NCI-H2227 (cell line): ENCODE measurements at regions not wholly inside any gene's neighbourhood (a gene's known extent, or its start where the extent isn't known, plus 50 kb on each side); places are given as distances from the start of the nearest gene placed in this dataset.
A peak's percentile ranks its signal among the peaks of the same experiment; 100 is the strongest.

Experiments used
- DNase-seq: peaks from one replicate; lab custom pipeline; 2025; ENCODE audit not compliant: unreplicated experiment; lab: John Stamatoyannopoulos, UW

GRCh38 chr16:73206151-73206707 lies 158.3 kb upstream of the ZFHX3 start:
- no peak for DNase-seq

DNA sequence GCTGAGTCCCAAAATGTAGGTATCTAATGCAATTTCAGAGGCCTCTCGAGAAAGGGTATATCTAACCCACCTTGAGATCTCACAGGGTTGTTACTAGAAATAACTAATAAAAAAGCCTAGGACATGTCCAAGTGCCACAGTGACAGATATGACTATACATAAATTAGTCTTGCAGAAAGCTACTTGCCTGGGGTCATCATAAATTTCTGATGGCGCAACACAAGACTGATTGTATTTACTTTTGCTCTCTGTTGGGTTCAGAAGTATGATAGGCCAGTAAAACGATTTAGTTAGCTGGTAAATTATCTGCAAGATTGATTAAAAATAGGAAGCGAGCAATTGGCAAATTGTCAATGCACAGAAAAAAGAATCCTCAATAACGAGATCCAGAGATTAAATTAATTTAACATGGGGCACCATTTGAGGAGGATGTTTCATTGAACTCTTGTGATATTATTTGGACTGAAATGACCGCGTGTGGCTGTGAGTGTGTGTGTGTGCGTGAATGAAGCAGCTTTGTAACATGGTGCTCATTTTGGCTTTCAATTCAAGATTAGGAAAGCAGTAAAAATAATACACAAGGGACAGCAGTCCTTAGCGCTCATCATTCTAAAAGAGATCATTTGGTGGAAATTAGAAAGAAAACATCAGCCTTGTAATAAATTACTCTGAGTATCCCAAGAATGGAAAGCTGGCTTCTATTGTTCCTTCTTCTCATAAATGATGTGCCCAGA lies 157.4 kb upstream of the ZFHX3 start:
- no peak for DNase-seq

DNA sequence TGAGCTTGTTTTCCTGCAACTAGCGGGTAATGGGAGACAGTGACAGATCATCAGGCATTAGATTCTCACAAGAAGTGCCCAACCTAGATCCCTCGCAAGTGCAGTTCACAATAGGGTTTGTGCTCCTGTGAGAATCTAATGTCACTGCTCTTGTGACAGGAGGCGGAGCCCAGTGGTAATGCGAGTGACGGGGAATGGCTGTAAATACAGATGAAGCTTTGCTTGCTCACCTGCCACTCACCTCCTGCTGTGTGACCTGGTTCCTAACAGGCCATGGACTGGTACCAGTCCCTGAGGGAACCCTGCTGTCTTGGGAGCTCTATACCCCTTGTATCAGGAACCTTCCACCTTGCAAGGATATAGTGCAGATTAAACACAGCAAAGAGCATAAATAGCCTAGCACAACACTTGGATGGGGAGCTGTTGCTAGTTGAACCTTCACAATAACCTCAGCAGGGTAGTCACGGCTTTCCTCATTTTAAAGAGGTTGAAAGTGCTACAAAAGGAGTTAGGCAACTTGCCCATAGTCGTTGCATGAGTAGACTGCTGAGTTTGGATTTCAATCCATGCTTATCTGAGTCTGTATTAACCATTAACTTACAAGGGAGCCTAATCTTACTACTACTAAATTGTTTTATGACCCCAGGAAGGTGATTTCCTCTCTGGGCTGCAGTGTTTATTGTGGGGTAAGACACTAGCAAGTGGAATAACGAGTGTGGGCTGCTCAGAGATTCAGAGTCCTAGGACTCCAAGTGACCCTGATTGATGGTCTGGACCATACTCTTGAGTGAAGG lies 156.6 kb upstream of the ZFHX3 start:
- no peak for DNase-seq

DNA sequence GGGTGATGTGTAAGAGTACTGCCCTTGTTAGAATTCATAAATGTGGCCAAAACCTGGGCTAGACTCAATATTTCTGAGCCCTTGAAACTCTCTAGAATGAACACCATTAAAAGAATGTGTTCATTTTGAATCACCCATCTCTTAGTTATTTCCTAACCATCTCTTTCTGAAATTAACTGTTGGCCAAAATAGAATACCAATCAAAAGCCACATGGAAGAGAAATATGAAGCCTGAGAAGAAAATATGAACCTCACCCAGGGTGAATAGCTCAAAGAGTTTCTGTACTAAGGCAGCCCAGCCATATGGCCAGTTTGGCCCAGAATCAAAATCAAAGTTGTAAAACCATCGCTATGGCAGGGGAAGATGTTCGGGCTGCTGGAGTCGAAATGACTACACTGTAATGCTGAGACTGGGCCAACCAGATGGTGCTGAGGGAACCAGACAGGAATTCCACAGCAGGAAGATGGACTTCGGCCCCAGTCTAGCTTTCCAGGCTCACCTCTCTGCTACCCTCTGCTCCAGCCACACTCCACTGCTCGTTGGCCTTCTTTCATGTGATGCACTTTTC lies 154.3 kb upstream of the ZFHX3 start:
- no peak for DNase-seq

GRCh38 chr16:73199214-73199613 lies 151.3 kb upstream of the ZFHX3 start:
- DNase-seq, result peak; percentile 21

DNA sequence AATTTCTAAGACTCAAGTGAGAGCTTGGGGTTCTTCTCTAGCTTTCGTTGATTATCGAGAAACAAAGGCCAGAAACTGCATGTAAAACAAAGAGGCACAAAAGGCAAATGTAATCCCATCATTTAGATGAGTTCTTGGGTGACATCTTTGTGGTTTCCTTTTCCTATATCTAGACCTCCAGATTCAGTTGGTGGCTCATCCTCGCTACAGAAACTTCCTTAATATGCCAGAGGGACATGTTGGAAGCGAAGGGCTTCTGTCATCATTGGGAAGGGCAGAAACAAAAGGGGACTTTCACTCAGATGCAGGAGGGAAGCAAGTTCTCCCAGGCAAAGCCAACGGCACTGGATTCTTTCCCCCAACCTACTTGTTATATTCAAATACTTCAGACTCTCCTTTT lies 150.6 kb upstream of the ZFHX3 start:
- DNase-seq, result no peak

DNA sequence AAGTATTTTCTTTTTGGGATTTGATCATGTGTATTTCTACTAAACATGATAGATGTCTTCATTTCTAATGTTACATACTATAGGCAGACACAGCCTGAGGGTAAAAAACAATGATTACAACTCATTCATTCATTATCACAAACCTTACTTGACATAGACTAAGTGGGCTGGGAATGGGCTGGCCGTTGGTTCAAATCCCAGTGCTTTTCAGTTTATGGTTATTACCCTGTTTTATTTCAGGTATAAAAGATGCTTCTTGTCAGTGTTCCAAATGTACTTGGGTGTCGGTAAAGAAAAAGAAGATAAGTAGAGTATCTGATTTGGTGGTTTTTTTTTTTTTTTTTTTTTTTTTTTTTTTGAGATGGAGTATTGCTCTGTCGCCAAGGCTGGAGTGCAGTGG lies 149.7 kb upstream of the ZFHX3 start:
- no peak for DNase-seq

- DNase-seq, result peak; percentile 4
Measured at GRCh38 chr16:73196670-73197069, 148.7 kb upstream of the ZFHX3 start.

DNA sequence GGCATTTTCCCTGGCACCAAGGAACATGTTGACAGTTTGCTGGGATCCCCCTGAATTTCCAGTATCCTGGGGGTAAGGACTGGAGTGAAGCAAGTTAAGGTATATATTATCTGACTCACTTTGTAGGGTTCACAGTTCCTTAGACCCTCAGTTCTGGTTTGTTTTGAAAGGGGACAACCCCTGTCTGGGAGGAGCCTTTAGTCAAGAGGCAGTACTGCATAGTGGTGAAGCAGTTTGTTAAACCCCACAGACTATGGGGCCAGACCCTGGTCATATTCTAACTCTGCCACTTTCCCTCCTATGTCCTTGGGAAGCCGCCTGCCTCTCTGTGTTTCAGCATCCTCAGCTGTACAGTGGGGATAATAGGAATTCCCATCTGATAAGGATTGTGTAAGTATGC lies 145.5 kb upstream of the ZFHX3 start:
- DNase-seq, result no peak

- DNase-seq, result no peak
Measured at GRCh38 chr16:73192232-73192894, 144.4 kb upstream of the ZFHX3 start.

GRCh38 chr16:73191660-73192046 lies 143.7 kb upstream of the ZFHX3 start:
- no peak for DNase-seq

- no peak for DNase-seq
Measured at GRCh38 chr16:73190688-73191659, 143.0 kb upstream of the ZFHX3 start.

- no peak for DNase-seq
Measured at GRCh38 chr16:73190256-73190655, 142.3 kb upstream of the ZFHX3 start.

- DNase-seq, result no peak
Measured at GRCh38 chr16:73189136-73189535, 141.2 kb upstream of the ZFHX3 start.

DNA sequence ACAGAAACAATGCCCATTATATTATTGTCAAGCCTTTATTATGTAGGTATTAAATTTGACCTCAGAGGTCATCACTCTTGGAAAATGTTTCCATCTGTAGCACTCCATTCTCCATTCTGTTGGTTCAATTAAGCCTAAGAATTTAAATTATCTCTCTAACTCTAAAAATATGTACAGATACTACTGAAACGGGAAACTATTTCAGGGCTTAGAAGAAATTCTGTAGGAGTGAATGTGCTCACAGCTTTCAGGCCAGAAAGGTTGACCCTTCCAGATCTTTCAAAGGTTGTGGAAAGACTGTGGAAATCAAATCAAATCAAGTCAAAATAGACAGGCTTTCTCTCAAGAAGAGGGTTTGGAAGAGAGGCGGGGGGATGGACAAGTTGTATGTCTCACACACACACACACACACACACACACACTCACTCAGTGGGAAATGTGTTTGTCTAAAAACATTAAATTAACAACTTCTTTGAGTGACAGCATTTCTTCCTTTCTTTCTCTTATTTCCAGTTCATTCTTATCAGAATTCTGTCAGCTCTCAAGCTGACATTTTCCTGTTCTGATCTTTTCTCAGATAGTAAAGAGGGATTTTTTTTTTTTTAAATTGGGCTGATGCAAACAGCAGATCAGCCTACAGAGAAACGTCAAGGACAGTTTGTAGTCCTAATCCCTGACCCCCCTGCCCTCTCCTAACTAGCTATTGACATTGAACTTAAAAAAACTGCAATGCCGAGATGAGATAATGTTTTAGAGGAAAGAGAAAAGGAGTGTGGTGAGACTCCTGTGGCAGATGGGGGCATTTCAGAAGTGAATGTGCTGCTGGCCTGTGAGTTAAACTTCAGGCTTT lies 139.0 kb upstream of the ZFHX3 start:
- DNase-seq, result no peak

- no peak for DNase-seq
Measured at GRCh38 chr16:73185737-73186136, 137.8 kb upstream of the ZFHX3 start.

- DNase-seq, result no peak
Measured at GRCh38 chr16:73183611-73184092, 135.7 kb upstream of the ZFHX3 start.

DNA sequence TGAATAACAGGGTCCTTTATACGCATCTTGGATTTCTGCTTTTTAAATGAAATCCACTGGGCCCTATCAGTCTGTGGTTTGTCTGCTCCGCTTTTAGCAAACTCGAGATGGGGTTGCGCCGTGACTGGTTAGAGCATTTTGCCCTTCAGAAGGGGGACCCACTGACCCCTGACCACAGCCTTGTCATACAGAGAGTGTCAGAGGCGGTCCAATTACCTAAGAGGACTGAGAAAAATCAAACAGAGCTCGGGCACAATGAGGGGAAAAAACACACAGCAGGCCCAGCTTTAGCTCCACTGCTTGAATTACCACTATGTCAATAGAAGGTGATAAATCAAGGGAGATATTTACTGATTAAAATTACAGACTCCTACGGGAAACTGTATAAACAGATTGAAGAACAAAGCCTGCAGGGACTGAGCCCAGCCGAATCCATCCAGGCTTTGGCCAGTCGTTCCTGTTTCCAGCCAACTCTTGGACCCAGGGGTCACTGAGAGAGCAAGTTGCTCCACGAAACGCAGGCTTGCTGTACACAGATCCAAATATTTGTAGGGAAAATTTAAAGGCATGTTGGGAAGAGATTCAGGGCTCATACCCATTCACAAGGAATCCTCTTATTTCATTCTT lies 131.9 kb upstream of the ZFHX3 start:
- no peak for DNase-seq
